ENCODE measurements at regions not wholly inside any gene's neighbourhood (a gene's known extent, or its start where the extent isn't known, plus 50 kb on each side); places are given as distances from the start of the nearest gene placed in this dataset.

- DNase-seq = no peak
Observed at GRCh38 chr1:63710308-63710707, 63.5 kb upstream of the ROR1 start.

- DNase-seq = no peak
Observed at GRCh38 chr1:63710761-63711380, 62.9 kb upstream of the ROR1 start.

GRCh38 chr1:63713041-63713440 is 60.8 kb upstream of the ROR1 start:
- DNase-seq = no peak

GRCh38 chr1:63713627-63714481 is 60.0 kb upstream of the ROR1 start:
- peak; percentile 17 for DNase-seq

GRCh38 chr1:63714482-63714760 is 59.4 kb upstream of the ROR1 start:
- DNase-seq = no peak

- no peak for DNase-seq
Observed at GRCh38 chr1:63717511-63718065, 56.2 kb upstream of the ROR1 start.

- DNase-seq = no peak
Observed at GRCh38 chr1:63718541-63718970, 55.3 kb upstream of the ROR1 start.

GRCh38 chr1:63721531-63722189 is 52.2 kb upstream of the ROR1 start:
- peak; percentile 17 for DNase-seq

GRCh38 chr1:63723602-63724001 is 50.2 kb upstream of the ROR1 start:
- no peak for DNase-seq

Data from eye (tissue), 1 donor.